ENCODE measurements at regions not wholly inside any gene's neighbourhood (a gene's known extent, or its start where the extent isn't known, plus 50 kb on each side); places are given as distances from the start of the nearest gene placed in this dataset.
"Not testable (repeated sequence)": the region's sequence is repeated elsewhere in the genome, so short reads cannot be mapped to it uniquely, and the experiment has no call there.

DNA sequence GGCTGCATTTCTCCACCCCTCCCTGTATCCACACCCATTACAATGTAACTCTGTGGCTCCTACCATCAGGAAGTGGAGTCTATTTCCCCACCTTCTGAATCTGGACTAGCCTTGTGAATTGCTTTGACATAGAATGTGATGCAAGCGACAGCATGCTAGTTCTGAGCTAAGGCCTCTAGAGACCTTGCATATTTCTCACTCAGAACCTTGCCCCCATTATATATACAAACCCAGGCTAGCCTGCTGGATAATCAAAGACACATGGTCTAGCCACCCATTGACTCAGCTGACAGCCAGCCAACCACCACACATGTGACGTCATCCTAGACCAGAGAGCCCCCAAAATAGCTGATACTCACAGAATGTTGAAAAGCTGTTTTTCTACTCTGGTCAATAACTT lies 77.9 kb downstream of the CCDC71L start:
- no peak for DNase-seq

DNA sequence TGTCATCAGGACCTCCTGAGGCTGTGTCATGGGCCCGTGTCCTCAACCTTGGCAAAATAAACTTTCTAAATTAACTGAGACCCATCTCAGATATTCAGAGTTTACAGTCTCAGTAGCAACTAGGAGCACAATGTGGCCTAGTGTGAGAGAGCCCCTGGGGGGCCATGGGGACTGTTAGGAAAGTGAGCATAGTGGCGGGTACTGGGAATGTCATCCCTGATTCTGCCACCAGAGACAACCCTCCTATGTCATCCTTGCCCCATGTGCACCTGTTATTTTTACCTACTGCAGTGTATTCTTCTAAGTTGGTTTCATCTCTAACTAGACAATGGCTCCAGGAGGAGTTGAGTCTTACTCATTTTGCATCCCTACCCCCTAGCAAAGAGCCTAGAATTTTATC lies 78.6 kb downstream of the CCDC71L start:
- no peak for DNase-seq

DNA sequence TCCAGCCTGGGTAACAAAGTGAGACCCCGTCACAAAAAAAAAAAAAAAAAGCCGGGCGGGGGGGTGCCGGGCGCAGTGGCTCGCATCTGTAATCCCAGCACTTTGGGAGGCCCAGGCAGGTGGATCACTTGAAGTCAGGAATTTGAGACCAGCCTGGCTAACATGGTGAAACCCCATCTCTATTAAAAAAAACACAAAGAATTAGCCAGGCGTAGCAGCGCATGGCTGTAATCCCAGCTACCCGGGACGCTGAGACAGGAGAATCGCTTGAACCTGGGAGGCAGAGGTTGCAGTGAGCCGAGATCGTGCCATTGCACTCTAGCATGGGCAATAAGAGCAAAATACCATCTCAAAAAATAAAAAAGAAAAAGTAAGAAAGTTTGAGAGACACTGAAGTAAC lies 81.9 kb downstream of the CCDC71L start:
- DNase-seq: not testable (repeated sequence)

DNA sequence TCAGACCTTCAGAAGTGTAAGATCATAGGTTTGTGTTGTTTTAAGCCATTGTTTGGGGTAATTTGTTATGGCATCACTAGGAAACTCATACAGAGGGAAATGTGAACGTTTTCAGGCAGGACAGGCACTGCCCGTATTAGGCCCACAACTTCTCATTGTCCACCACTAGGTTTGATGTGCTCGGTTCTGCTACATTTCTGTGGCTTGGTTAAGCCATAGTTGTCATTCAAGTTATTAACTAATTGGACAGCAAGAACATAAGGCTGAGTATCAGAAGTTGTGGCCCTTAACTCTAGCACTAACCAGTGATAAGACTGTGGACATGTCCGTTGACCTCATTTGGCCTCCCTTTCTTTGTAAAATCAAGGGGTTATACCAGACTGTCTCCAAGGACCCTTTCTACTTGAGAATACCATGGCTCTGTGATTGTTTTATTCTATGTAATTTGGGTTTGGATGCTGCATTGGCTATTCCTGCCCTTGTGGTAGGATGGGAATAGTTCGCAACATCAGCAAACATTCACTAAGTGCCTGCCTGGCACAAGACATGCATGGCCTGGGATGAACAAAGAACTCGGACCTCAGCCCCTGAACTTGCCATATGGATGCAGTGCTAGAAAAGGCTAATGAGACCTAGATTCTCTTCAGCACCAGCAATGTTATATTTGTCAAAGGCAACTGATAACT lies 85.7 kb downstream of the CCDC71L start:
- DNase-seq: no peak

DNA sequence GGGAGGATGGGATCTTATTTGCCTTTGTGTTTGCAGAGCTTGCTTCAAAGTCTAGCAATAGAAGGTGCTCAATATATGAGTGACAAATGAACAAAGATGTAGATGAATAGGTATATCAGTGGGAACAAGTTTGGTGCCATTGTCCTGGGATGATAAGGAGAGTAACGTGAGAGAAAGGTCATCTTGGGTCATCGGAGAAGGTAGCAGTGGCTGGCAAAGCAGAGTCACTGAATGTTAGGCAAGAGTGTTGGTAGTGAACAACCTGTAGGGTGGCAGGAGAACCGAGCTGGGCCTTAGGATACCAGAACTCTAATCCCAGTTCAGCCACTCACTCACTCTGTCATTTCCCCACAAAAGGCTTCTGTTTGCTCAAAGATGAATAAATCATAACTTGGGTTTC lies 87.2 kb downstream of the CCDC71L start:
- DNase-seq: no peak

DNA sequence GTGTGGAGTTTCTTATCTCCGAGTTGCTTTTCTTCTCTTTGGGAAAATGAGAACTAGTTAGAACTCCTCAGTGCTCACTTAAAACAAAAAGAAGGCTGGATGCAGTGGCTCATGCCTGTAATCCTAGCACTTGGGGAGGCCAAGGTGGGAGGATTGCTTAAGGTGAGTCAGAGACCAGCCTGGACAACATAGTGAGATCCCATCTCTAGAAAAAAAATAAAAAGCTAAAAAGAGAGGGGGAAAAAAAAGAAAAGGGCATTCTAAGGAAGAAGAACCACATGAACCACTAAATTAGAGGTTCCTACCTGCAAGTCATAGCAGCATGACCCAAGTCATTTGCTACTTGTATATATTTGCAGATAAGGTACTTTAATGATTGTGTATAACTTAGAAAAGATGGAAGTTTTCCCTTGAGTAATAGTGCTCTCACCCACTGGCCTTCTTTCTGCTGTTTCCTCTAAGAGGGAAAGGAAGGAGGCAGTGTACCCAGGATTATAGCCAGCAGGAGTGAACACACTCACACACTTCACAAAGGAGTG lies 87.8 kb downstream of the CCDC71L start:
- DNase-seq: no peak

DNA sequence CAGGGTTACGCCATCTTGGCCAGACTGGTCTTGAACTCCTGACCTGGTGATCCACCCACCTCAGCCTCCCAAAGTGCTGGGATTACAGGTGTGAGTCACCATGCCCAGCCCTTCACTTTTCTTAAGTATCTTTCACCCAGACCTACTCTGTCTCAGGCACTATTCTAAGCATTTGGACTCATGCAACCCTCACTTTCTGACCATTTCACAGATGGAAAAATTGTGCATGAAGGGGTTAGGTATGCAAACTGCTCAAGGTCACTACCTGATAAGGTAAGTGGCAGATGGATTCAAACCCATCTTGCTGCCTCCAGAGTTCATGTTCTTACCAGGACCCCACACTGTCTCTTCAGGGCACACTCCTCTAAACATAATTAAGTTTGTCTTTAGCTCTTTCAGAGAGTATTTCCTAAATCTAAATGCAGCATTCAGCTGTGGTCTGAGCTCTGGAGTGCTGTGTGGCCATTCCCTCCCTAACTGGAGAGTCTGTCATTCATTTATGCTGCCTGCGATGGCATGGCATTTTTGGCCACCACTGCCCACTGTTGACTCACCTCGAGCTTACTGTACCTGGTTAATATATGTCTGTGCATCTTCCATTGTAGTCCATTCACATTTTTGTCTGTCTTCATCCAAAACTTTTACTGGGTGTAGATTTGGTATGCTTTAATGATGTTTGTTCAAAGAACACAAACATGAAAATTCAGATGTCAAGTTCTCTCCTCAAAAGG lies 88.4 kb downstream of the CCDC71L start:
- no peak for DNase-seq

DNA sequence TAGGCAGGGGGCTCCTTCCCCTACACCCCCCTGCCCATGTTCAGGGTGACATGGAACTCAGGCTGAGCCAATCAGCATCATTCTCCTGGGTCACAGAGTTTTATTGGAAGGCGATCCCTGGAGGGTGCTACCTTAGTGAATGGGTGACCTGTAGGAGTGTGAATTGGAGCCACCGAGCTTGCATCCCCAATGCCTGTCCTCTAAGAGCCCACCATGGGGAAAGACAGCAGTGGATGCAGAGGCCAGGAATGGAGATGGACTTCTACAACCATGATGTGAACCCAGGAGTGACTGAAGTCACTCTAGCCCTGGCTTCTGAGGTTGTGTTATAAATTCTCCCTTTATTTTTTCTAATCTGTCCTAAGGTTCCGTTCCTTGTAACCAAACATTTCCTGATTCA lies 89.4 kb downstream of the CCDC71L start:
- DNase-seq: no peak

DNA sequence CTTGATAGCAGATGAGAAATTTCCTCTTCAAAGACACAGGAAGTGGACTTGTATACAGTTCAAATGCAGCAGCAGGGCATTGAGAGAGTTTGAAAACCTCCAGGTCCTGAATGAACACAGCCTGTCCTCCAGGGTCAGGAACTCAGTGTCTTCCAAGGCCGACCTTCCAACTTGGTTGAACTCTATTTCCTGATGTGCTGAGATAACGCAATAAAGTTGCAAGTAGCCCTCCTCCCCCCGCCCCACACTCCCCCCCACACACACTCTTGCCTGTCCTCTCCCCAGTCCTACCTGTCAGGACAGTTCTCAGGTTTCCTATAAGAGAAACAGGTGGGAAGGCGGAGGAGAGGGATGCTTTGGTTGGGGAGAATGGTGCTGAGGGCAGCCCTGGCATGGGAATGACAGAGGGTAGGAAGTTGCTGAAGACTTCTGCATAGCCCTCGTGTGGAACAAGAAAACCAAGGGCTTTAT lies 90.0 kb downstream of the CCDC71L start:
- no peak for DNase-seq

DNA sequence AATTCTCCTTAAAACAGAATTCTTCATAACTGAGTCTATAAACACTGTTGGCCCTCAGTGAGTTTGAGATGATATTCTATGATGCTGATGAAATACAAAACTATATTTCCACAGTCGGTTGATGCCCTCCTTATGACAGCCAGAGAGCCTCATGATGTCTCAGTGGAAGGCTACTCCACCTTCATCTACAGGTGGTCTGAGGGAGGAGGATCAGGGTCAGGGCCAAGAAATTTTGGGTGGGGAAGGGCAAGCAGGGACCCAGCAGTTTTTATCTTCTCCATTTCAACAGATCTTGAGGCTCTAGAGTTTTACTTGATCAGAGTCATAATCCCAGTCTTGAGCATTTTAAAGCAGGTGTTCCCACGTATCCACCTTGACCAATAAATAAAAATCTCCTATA lies 90.8 kb downstream of the CCDC71L start:
- DNase-seq: no peak

DNA sequence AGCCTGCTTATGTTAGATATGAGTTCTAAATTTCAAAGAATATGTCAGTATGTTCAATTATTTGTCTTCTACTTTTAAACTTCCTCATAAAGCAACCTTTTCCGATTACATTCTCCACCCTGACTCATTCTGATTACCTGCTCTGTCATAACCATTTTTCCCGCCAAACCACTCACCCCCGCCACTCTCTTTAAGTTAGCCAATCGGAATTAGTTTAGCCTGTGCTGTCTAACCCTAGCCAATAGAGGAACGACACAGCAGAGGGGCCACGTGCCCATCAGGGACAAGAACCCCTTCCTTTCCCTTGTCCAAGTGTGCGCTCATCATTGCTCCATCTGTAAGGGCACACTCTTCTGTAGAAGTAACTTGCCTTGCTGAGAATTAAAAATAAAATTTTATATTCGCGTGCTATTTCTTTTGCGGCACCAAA lies 91.4 kb downstream of the CCDC71L start:
- no peak for DNase-seq

DNA sequence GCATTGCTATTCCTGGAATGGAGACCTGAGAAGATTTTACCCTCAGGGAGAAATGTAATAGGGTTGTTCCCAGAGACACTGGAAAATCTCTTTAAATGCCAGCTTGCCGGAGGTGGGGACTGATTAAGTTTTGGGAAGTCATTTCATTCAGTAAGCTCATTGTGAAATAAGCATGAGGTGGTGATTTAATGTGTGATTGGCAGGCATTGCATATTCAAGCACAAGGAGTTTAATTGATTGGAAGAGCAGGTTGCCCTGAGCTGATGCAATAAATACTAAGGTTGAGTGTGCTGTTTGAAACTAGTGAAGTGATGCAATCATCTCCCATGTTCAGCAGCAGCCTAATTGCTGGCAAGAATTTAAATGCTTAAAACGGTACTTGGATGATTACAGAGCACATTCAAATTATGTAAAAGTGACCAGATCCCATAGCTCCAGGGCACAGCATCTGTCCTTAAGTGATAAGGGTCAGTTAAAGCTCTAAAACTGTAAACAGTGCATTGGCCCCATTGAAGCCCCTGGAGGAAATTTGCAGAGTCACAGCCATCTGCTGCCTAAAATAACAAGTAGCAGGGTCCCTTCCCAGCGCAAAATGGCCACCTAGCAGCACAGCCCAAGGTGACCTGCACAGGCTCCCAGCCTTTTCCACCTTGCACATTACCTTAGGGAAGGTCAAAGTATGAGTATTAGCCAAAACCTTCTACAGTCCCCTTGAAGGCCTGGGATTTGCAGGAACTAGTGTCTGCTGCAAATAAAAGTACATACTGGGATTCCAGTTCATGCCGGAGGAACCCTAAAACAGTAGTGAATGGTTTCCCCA lies 92.1 kb downstream of the CCDC71L start:
- DNase-seq: no peak

DNA sequence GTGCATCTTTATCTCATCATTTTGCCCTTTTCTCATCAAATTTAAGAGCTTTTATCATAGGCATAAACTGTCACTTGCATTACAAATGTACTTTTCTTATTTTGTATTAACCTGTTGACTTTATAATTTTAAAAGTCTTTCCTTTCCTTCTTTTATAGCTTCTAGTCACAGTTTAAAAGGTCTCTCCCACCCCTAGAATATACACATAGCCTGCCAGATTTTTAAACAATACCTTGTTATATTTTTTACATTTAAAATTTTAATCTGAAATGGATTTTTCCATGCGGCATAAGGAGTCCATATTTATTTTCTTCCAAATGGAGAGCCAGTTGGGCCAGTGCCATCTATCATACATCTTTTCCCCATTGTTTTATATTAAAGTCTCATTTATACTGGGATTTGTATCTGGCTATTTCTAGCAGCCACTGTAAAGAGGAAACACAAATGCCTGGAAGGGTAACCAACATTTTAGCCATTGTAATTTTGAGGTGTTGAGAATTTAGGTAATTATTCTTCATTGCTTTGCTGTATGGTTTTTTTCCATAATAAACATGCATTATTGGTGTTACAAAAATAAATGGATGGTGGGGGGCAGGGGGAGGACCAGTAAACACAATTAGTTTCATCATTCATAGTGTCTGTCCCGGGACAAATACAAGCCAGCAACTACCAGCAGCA lies 92.8 kb downstream of the CCDC71L start:
- DNase-seq: no peak

DNA sequence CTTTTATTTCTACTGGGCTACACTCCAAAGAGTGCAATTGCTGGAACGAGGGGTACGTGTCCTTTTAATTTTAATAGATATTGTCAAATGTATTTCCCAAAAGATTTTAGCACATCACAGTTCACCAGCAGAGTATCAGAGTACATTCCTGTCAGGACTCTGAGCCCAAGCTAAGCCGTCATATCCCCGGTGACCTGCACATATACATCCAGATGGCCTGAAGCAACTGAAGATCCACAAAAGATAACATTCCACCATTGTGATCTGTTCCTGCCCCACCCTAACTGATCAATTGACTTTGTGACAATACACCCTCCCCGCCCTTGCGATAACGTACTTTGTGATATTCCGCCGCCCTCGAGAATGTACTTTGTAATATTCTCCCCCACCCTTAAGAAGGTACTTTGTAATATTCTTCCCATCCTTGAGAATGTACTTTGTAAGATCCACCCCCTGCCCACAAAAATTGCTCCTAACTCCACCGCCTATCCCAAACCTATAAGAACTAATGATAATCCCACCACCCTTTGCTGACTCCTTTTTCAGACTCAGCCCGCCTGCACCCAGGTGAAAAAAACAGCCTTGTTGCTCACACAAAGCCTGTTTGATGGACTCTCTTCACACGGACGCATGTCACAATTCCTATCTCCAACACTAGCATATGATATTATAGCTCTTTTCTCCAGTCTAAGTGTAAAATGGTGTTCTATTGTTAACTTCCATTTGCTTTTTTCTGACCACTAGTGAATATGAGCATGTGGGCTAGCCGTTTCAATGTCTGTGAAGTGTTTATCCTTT lies 93.6 kb downstream of the CCDC71L start:
- not testable (repeated sequence) for DNase-seq

DNA sequence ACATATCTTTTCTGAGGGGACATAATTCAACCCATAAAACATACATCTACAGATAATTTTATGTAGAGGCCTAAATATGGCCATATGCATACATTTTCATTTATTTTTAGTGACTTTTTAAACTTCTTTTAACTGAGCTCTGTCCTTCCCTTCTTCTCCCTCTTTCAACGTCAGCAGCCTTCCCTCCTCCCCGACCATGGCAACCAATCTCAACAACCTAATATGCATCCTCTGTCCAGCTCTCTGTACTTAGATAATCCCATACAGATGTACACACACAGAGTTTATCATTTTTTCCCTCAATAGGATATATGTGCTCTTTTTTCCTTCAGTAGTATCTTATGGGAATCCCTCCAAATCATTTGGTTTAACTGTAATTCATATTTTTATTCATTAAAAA lies 94.3 kb downstream of the CCDC71L start:
- DNase-seq: no peak

DNA sequence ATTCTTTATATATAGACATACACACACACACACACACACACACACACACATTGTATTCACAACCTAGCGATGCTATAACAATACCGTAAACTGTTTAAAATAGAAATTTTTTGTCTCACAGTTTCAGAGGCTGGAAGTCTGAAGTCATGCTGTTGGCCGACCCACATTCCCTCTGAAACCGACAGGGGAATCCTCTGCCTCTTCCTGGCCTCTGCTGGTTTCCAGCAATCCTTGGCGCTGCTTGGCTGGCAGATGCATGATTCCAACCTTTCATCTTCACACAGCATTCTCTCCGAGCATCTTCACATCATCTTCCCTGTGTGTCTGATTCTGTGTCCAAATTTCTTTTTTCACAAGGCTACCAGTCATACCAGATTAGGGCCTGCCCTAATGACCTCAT lies 94.8 kb downstream of the CCDC71L start:
- DNase-seq: no peak

DNA sequence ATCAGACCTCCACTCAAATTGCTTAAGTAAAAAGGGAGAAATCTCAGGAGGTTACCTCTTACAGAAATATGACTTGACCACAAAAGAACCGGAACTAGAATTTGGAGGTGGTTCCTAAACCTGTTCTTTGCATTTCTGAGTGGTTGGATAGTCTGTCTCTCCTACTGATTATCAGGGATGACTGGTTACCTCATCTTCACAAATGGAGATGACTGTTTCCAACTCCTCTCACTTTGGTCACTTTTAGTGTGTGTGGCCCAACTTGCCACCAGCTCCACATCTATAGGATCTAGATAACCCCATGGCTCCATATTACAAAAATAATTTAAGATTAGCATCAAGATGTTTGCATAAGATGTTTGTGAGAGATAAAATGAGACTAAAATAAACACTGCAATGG lies 95.5 kb downstream of the CCDC71L start:
- no peak for DNase-seq

DNA sequence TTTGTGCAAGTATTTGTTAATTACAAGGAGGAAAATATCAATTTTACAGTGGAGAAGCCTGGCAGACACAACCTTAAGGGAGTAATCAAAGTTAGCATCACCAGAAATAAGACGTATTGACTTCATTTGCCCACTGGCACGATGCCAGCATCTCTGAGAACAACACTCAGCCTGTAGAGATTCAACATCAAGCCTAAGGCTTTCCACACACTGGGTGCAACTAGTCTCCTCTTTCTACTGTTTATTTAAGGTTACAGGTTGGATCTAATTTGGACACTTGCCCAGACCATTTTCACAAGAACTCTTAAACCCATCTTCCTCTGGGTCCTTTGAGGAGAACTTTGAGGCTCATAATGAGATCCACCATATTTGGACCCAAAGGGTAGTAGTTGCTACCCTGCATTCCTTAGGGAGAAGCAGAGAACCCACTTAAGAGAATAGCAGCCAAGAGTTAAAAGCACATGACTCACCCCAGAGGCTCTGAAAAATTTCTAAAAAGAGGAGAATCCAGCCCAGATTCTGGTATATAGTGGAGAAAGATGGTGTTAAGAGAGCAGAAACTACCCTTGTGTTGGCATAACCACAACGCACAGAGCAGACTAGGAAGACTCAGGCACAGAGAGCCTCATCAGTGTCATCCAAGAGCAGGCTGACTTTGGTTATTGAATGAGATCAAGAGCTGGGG lies 97.3 kb downstream of the CCDC71L start:
- no peak for DNase-seq

DNA sequence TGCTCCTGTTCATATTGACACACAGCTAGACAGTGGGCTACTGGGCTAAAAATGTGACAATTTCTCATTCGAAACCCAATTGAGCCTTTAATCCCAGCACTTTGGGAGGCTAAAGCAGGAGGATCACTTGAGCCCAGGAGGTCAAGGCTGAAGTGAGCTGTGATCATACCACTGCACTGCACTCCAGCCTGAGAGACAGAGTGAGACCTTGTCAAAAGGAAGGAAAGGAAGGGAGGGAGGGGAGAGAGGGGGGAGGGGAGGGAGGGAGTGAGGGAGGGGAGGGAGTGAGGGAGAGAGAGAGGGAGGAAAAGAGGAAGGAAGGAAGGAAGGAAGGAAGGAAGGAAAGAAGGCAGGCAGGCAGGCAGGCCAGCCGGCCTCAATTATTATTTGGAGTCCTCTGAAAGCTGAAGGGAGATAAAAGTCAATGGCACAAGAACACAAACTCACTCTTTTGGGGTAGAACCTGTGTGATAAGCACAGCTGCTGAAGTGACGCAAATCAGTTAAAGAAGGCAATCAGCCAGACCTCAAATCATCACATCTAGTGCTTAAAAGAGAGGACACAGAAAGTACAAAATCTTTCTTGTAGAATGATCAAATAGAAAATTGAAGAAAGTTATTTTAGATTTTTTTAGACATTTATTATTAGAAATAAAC lies 98.1 kb downstream of the CCDC71L start:
- DNase-seq: no peak

DNA sequence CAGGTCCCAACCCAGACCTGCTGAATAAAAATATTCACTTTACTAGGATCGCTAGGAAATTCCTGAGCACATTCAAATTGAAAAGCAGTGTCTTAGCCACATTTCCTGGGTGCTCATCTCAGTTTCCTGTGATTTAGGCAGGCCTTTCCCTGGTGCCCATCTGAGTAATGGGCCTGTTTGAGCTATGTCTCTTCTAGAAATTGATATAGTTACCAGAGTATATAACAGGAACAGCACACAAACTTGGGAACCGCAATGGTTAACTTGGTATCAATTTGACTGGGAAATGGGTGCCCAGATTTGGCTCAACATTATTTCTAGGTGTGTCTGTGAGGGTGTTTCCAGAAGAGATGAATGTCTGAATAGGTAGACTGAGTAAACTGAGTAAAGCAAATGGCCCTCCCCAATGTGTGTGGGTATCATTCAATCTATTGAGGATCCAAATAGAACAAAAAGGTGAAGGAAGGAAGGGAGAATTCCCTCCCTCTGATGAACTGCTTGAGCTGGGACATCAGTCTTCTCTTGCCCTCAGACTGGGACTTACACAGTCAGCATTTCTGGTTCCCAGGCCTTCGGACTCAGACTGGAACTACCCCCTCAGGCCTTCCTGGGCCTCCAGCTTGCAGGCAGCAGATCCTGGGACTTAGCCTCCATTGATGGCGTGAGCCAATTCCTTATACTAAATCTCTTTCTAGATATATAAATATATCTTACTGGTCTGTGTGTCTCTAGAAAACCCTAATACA lies 99.1 kb downstream of the CCDC71L start:
- no peak for DNase-seq
